Ureter (tissue), 1 donor: ENCODE measurements at regions not wholly inside any gene's neighbourhood (a gene's known extent, or its start where the extent isn't known, plus 50 kb on each side); places are given as distances from the start of the nearest gene placed in this dataset.

Experiments
- DNase-seq: peaks from one replicate; pipeline ENCODE4 v3.0.0-alpha.2; 2020; ENCODE audit warnings: low spot score
- donor health status: DM: yes; HTN: yes; CAD: no.

DNA sequence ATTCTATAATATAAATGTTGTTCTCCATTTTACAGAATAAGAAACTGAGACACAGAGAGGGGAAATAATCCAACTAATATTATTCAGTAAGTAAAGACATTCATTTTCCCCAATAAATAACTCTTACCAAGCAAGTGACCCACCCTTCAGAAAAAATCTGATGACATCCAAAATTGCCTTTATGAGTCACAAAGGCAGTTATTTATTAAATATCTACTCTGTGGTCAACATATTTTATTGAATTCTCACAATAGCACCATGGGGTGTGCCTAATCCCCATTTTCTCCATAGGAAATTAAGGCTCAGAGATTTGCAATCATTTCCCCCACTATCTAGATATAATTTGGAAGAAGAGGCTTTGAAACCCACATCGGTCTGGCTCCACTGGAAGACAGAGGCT is 161.5 kb upstream of the ISX start:
- DNase-seq, result no peak

DNA sequence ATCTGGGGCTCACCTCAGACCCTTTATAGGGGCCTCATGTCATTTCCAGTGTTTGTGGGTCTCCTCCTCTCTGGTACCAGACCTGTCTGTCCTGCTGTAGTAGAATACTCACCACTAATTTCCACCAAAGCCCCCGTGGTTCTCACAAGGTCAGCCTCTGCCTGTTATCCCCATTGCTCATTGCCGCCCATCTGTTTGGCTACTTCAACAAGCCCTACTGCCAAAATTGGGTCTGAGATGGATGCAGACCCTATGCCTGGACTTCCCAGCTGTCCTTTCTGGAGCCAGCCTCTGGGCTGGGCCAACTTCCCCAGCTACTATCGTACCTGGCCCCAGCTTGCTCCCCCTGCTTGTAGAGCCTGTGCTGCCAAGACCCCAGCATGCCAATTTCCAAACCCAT is 152.1 kb upstream of the ISX start:
- no peak for DNase-seq

DNA sequence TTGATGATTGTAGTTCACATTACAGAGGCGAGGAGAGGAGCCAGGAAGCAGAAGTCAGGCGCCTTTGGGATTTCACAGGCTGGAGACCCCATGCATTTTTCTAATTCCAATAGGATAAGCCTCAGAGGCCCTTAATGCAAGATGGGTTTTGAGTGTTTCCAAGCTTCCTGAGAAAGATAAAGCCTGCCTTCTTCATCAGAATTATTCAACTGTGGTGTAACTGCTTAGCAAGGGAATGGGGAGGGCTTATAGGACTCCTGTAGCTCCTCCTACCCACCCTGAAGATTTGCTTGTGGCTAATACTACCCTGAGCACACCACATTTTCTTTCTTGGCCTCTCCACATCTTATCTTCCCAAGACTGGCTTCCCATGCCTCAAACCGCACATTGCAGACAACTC is 151.1 kb upstream of the ISX start:
- no peak for DNase-seq

DNA sequence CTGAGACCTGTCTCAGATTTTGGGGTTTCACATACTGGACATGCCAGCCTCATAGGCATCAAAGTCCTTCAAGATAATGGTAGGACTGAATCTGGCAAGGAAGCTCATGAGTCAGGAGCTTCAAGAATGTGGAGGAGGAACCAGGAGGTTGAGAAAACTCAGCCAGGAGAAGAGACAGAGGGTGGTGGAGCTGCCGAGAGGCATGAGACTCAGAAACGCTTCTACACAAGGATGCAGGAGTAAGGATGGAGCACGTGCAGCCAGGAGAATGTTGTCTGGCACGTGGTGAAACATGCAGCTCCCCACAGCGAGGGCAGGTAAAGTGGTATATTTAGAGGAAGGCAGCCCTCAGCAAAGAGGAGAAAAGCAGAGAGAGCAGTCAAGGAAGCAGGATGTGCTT is 148.7 kb upstream of the ISX start:
- no peak for DNase-seq

DNA sequence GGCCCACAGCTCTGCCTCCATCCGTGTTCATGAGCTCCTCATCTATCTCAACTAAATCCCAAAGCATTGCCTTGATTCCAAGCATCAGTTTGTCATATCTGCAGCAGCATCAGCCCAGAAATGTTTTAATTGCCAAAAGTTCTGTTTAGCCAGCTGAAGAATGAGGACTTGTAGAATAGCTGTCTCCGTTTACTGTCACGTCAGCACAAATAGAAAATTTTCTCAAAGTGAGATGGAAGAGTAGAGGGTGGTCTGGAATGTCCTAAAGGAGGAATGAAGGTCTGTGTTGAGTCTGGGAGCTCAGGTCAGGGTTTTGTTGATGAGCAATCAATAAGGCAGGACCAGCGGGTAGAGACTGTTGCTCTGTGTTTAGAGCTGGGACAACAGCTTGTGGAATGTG is 134.9 kb upstream of the ISX start:
- DNase-seq, result no peak

DNA sequence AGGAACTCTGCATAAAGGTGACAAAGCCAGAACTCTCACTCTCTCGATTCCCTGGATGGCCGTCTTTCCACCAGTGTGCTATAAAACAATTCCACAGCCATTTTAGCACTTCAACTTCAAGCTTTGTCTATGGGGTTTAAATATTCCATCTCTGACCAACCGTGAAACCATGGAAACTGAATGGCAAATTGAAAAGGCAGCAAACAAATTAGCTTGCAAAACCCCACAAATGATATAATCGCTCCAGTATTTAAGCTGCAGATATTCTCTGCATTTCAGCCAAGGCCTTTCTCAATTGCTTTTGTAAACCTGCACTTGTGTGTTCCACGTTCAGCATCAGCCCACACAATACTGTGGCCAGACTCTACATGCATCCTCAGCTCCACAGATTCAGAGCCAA is 131.7 kb upstream of the ISX start:
- DNase-seq, result no peak

DNA sequence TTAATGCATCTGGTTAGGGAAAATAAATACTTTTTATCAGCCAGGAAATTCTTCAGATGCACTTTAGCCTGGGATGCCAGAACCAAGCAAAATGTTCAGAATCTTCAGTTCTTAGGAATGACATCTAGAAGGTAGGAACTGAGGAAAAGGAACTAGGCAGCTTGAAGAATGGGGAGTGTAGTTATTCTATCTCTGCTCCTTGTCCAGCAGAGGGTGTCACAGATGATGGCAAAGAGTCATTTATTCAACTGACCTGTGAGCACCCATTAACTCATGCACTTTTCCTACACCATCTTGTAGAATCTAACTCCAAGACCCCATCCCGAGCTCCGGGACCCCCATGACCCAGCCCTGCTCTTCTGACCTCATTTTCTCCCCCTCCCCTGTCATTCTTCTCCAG is 122.1 kb upstream of the ISX start:
- DNase-seq, result no peak

DNA sequence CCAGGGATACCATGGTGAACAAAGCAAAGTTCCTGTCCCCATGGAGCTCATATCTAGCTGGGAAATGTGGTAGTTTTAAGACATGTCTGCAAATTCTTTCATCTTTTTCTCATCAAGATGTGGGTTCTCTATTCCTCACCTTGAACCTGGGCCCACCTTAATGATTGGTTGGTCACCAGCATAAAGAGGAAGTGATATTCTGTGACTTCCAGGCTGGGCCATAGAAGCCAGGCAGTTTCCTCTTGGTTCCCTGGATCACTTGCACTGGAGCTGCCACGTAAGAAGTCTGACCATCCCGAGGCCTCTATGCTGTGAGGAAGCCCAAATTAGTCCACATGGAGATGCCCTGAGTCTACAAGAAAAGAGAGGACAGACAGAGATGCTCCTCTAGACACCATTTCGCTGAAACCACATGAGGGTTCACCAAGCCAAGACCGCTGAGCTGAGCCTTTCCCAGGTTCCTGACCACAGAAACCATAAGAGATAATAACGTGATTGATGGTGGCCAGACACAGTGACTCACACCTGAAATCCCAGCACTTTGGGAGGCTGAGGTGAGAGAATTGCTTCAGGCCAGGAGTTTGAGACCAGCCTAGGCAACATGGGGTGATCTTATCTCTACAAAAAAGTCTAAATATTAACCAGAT is 119.5 kb upstream of the ISX start:
- no peak for DNase-seq

DNA sequence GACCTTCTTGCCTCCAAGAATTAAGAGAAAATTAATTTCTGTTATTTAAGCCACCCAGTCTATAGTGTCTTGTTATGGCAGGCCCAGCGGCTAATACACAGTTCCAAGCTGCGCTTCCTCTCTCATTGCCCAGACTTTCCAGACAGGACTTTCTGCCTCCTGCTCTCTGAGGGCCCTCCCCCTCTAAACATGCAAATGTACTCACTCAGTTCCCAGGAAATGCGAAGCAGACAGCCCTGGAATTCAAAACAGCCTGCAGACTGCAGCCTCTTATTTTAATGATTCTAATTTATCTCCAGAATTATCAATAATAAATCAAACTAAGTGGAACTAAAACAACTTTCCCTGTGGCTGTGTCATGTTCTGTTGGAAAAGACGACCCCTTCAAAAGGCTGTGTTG is 115.5 kb upstream of the ISX start:
- no peak for DNase-seq

DNA sequence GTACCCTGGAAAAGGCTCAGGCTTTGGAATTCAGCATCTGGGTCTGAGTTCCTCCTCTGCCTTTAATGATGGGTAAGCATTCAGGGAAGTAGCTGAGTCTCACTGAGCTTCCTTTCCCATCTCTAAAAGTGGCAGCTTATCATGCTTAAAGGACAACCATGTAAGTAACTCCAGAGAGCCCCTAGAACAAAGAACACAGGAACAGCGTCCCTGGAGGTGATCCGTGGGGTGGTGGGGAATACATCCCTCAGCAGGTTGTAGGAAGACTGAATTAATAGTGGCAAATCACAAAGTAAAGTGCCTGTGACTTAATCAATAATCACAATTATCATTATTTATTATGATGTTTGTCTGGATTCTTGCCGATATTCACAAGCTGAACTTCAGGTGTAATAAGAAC is 114.7 kb upstream of the ISX start:
- DNase-seq, result no peak

DNA sequence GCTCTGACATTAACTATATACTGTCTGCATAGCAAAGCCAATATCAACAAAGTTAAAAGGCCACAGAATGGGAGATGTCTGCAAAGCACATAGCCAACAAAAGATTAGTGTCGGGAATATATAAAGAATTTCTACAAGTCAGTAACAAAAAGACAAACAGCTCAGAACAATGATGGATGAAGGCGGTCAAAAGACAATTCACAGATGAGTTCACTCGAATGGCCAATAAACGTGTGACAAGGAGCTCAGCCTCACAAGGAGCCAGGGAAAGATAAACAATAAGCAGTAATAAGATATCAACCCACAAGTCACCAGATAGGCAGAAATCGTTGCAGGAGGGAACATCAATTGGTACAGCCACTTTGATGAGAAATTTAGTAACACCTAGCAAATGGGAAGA is 106.0 kb upstream of the ISX start:
- DNase-seq, result no peak

DNA sequence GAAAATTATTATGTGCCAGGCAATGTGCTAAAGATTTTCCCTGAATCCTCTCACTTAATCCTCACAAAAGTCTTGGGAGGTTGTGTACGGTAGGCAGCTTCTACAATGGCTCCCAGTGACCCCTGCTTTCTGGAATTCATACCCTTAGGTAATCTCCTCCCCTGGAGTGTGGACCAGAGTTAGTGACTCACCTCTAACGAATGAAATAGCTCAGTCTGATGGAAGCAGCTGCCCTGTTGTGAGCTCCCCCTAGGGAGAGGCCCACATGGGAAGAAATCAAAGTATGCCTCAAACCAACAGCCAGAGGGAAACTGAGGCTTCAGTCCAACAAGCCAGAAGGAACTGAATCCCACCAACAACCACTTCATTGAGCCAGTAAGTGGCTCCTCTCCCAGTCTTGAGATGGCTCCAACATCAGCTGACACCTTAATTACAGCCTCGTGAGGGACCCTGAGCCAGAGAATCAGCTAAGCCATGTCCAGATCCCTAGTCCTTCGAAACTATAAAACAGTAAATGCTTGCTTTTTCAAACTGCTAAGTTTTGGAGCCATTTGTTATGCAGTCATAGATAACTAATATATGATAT is 98.9 kb upstream of the ISX start:
- DNase-seq, result no peak

DNA sequence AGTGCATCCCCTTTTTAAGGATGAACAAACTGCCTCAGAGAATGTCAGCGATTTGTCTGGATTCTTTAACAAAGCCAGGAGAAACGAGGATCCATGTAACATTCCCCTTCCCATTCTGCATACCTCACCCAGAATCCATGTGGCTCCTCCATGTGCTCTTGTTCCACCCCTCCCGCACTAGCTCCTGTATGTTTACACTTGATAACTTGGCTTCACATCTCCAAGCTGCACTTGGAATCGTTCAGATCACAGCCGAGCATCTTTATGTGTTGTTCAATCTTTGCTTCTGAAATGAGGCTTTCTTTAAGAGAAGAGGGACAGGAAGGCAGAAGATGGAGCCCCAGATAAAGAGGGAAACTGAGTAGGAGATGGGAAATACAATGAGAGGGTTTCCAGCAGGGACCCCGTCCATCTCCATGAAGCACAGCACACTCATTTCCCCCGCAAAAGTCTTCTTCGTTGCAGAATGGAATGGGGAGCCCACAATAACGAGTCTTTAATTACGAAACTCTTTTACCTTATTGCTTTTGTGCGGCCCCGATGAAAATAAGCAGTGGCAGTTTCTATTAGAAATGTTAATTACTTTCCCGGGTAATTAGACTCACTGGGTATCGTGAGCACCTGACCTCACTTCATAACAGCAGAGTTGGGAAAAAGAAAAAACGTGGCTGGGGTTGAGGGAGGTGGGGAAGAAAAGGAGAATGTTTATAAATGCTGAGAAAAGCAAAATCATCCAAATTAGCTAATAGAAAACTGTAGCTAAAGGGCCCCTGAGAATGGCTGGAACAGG is 96.8 kb upstream of the ISX start:
- DNase-seq, result no peak

DNA sequence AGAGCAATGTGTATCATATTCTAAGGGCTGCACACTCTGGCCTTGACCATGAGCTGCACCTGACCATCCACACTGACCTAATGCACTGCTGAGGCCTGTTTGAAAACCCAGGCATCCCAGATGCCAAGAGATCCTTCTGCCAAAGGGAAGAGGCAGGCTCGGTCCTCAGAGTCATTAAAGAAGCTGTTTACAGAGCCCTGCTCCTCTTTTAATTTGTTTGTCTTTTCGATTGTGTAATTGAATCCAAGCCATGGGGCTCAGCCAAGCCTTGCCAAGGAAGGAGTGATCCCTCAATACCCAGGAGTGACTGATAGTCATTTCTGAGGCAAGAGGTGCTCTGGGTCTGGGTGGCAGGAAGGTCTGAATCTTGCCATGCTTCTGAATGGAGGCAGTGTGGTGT is 94.5 kb upstream of the ISX start:
- no peak for DNase-seq

DNA sequence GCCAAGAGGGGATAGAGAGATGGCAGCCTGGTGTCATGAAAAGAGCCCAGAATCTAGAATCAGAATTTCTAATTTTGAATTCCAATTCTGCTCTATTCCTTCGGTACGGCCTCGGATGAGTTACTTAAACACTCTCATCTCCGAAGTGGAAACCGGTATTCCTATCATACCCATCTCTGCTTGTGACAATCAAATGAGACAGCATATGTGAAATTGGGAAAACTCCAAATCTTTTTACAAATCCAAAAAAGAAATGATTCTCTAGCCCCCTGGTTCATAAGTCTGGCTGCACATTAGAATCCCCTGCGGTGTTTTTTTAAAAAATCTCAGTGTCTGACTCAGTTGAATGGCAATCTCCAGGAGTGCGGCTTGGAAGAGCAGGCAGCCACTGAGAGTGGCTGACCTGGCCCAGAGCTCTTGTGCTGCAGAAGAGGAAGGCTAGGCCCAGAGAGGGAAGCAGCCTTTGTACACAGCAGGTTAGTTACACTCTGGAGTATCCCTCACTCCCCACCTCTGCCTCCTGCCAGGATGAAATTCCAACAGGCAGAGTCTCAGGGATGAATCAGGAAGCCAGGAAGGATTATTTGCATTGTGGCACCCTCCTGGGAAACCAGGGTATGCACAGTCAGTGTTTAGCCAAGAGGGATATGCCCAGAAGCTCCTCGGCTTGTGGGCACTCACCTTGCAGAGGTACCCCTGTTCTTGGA is 93.6 kb upstream of the ISX start:
- DNase-seq, result no peak

DNA sequence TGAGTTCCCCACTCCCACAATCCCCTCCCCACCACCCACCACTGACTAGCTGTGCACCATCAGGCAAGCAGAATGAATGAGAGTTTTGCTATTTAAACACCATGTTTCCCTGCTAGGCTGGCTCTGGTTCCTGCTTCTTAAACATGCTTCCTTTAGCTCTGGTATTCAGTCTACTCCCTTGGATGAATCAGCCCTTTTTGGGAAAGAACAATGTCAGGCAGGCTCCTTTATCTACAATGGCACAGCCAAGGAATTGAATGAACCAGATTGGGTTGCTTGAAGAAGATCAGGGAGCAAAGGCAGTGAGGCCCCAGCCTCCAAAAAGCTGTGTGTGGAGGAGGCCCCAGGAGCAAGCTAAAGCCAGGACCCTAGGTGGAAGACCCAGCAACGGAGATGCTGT is 92.9 kb upstream of the ISX start:
- no peak for DNase-seq

DNA sequence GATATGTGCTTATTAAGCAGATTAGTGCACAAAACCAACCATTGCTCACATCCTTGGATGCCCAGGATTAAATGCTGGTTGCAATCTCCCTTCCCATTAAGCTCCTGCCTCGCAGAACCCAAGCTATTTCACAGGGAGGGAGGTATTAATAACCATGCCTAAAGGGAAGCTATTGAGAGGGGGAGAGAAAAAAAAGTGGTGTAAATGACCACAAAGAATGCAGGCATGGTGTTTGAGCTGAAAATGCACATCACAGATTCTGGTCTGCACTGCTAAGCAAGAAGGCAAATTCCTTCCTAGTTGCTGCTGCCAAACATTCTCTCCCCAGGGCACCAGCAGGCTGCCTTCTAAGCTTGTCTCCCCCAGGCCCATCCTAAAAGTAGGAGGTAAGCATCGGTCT is 92.0 kb upstream of the ISX start:
- DNase-seq, result no peak

DNA sequence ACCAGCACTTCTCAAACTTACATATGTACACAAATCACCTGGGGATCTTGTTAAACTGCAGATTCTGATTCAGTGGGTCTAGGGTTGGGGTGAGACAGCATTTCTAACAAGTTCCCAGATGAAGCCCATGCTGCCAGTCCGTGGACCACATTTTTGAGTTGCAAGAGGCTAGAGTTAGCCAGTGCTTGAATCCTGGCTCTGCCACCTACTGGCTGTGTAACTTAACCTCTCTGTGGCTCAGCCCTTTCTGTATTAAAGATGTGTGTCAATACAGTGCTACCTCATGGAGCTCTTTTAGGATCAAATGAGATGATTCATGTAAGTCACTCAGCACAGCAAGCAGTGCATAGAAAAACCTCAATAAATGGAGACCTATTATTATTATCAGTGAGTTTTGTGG is 90.2 kb upstream of the ISX start:
- DNase-seq, result no peak

DNA sequence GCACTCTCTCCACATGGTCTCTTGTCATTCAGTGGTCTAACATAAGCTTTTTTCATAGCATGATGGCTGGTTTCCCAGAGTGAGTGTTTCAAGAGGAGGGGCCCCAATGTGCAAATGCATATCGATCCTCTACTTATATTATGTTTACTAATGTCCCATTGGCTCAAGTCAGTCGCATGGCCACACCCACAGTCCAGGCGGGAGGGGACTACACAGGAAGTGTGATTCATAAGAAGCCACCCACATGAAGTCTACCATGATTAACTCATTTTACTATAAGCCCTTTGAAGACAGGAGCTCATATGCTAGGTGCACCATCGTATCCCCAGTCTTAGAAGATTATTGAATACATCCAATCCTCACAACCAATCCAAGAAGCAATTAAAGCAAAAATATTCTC is 89.5 kb upstream of the ISX start:
- DNase-seq, result no peak

DNA sequence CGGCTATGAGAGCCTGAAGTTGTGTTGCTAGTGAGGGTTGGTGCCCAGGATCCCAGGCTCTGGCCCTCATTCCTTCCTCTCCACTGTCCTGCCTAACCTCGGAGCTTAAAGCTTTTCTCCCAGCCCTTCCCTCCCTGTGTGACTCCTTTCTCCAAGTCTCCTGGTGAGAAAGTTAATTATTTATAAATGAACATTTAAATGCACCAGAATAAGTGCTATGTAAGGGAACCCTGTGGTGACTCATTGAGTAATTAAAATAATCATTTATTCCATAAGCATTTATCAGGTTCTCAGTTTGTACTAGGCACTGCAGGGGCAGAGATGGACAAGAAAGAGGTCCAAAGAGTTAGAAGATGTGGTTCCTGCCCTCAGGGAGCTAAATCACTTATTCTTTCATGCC is 89.1 kb upstream of the ISX start:
- no peak for DNase-seq

DNA sequence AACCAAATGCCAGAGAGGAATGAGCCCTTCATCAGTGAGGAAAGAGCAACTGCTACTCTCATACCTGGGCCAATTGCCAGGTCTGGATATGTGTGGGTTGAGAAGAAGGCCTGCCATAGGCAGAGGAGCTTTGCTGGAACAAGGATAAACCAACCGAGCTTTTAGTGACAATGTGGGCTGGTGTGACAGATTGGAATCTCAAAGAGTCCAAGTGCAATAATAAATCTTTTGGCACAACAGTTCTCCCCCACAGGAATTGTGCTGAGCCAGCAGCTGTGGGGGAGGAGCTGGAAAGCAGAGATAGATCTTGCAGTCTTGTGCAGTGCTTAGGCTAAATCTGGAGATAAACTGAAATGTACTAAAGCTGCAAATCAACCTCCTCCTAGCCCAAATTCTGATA is 79.4 kb upstream of the ISX start:
- no peak for DNase-seq

DNA sequence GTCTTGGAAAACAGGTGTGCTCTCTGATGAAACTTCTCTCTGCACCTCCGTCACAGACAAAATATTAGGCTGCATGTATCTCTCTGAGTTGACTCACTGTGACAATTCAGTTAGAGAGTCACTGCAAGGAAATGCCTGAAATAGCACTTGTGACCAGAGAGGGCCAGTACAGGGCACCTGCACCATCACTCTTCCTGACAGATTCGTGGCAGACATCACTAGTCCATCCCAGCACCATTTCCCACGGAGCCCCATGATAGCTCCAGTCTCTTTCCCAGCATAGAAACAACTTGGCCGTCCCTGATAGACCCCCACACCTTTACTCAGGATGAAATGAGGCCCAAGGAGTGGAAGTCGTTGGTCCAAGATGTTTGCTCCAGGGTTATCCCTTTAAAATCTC is 73.3 kb upstream of the ISX start:
- DNase-seq, result no peak

DNA sequence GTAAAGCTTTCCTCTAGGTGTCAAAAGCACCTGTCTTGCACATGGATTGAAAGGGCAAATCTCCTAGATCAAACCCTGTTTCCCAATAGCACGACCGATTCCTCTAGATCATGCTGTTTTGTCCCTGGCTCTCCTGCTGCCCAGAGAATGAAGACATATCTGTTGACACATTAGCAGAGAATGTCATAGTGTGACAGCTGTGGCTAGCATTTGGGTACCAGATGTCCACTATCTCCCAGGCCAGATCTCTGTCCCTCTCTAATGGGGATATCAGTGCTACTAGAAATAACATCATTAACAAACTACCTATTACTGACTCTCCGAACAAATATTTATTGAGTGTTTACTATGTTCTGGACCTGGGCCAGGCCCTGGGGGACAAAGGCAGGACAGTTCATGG is 72.4 kb upstream of the ISX start:
- DNase-seq, result no peak
